Loucy (cell line): ENCODE measurements at regions not wholly inside any gene's neighbourhood (a gene's known extent, or its start where the extent isn't known, plus 50 kb on each side); places are given as distances from the start of the nearest gene placed in this dataset.

ENCODE experiments used
- H2AFZ ChIP-seq: fragments of 200-600 bp; sonication (generic); 2 replicates; pipeline ENCODE4 v1.6.0; 2016; ENCODE audit warnings: antibody characterized with exemption, mild to moderate bottlenecking, low read length, moderate library complexity
- H3F3A ChIP-seq: fragments of 200-600 bp; 2 replicates; pipeline ENCODE4 v1.6.0; 2016; ENCODE audit warnings: antibody characterized with exemption, low read depth, mild to moderate bottlenecking
- H3K27me3 ChIP-seq: fragments of 200-600 bp; sonication (generic); 2 replicates; pipeline ENCODE4 v1.6.1; 2014; ENCODE audit warnings: low read length, mild to moderate bottlenecking; ENCODE audit not compliant: insufficient read depth, poor library complexity, severe bottlenecking
- H3K36me3 ChIP-seq: fragments of 200-600 bp; sonication (generic); 2 replicates; pipeline ENCODE4 v1.6.1; 2016; ENCODE audit warnings: low read length; ENCODE audit not compliant: insufficient read depth
- H3K4me1 ChIP-seq: fragments of 200-600 bp; sonication (generic); 2 replicates; pipeline ENCODE4 v1.5.1; 2014; ENCODE audit warnings: low read length, mild to moderate bottlenecking; ENCODE audit not compliant: insufficient read depth, poor library complexity, severe bottlenecking
- H3K4me2 ChIP-seq: fragments of 200-600 bp; sonication (generic); 2 replicates; pipeline ENCODE4 v1.6.0; 2014; ENCODE audit warnings: antibody characterized with exemption, low read length, low read depth, mild to moderate bottlenecking; ENCODE audit not compliant: poor library complexity, severe bottlenecking
- H3K4me3 ChIP-seq: fragments of 200-600 bp; sonication (generic); 2 replicates; pipeline ENCODE4 v1.5.1; 2014; ENCODE audit warnings: low read length, mild to moderate bottlenecking, mixed read lengths; ENCODE audit not compliant: poor library complexity, severe bottlenecking
- H3K79me2 ChIP-seq: fragments of 200-600 bp; sonication (generic); 2 replicates; pipeline ENCODE4 v1.6.1; 2014; ENCODE audit warnings: low read length; ENCODE audit not compliant: insufficient read depth
- H3K9ac ChIP-seq: fragments of 200-600 bp; sonication (generic); 2 replicates; pipeline ENCODE4 v1.6.0; 2014; ENCODE audit warnings: mild to moderate bottlenecking, low read depth, low read length, moderate library complexity; ENCODE audit not compliant: poor library complexity, severe bottlenecking
- H3K9me2 ChIP-seq: fragments of 200-600 bp; sonication (generic); replicated peaks from 2 replicates; pipeline ENCODE4 v1.6.1; 2016; ENCODE audit warnings: low read depth, low read length, mixed read lengths
- H3K9me3 ChIP-seq: fragments of 200-600 bp; sonication (generic); 2 replicates; pipeline ENCODE4 v1.6.1; 2014; ENCODE audit warnings: mild to moderate bottlenecking, antibody characterized with exemption, low read length, low read depth; ENCODE audit not compliant: insufficient read depth
- H4K20me1 ChIP-seq: fragments of 200-600 bp; sonication (generic); 2 replicates; pipeline ENCODE4 v1.6.0; 2014; ENCODE audit warnings: antibody characterized with exemption, low read length, mild to moderate bottlenecking; ENCODE audit not compliant: insufficient read depth, poor library complexity, severe bottlenecking
- CTCF ChIP-seq: fragments of 200-600 bp; sonication (generic); conservative IDR thresholded peaks from 2 replicates; pipeline ENCODE4 v1.5.1; 2014; ENCODE audit warnings: mild to moderate bottlenecking, antibody characterized with exemption, low read length
- EZH2phosphoT487 ChIP-seq: fragments of 200-600 bp; IDR thresholded peaks from 2 replicates; pipeline ENCODE4 v1.6.1; 2018; ENCODE audit warnings: antibody characterized with exemption, mild to moderate bottlenecking, moderate library complexity, borderline replicate concordance

GRCh38 chr4:135804785-135805184, 1603.2 kb upstream of the PABPC4L start:
- no peak overlapping the region for H3K4me2 ChIP-seq
- no peak overlapping the region for H3K4me3 ChIP-seq
- no peak for TF ChIP-seq EZH2phosphoT487
- TF ChIP-seq CTCF: no peak
- no peaks in the 10 kb centered on the region for H3K9me3 ChIP-seq
- no peak overlapping the region for H2AFZ ChIP-seq
- H4K20me1 ChIP-seq: no peaks in the 10 kb centered on the region
- no peaks in the 10 kb centered on the region for H3K27me3 ChIP-seq
- H3K9ac ChIP-seq: no peak overlapping the region
- H3K36me3 ChIP-seq: no peaks in the 10 kb centered on the region
- H3F3A ChIP-seq: no peaks in the 10 kb centered on the region
- H3K9me2 ChIP-seq: no peaks in the 10 kb centered on the region
- no peaks in the 10 kb centered on the region for H3K79me2 ChIP-seq
- H3K4me1 ChIP-seq: no peaks in the 10 kb centered on the region

GRCh38 chr4:135777361-135777760, 1575.8 kb upstream of the PABPC4L start:
- no peaks in the 10 kb centered on the region for H3K9me3 ChIP-seq
- no peak overlapping the region for H2AFZ ChIP-seq
- TF ChIP-seq EZH2phosphoT487: no peak
- TF ChIP-seq CTCF: no peak
- no peaks in the 10 kb centered on the region for H3K27me3 ChIP-seq
- no peaks in the 10 kb centered on the region for H3K4me1 ChIP-seq
- no peaks in the 10 kb centered on the region for H3F3A ChIP-seq
- H3K79me2 ChIP-seq: no peaks in the 10 kb centered on the region
- H3K9me2 ChIP-seq: no peaks in the 10 kb centered on the region
- no peak overlapping the region for H3K4me2 ChIP-seq
- no peak overlapping the region for H3K9ac ChIP-seq
- no peak overlapping the region for H3K4me3 ChIP-seq
- no peaks in the 10 kb centered on the region for H3K36me3 ChIP-seq
- no peaks in the 10 kb centered on the region for H4K20me1 ChIP-seq

GRCh38 chr4:135775909-135776308, 1574.3 kb upstream of the PABPC4L start:
- H2AFZ ChIP-seq: no peak overlapping the region
- H3K4me1 ChIP-seq: no peaks in the 10 kb centered on the region
- H4K20me1 ChIP-seq: no peaks in the 10 kb centered on the region
- no peaks in the 10 kb centered on the region for H3K9me2 ChIP-seq
- no peaks in the 10 kb centered on the region for H3K36me3 ChIP-seq
- no peak overlapping the region for H3K4me3 ChIP-seq
- H3F3A ChIP-seq: no peaks in the 10 kb centered on the region
- H3K79me2 ChIP-seq: no peaks in the 10 kb centered on the region
- TF ChIP-seq CTCF: no peak
- TF ChIP-seq EZH2phosphoT487: no peak
- H3K4me2 ChIP-seq: no peak overlapping the region
- H3K9me3 ChIP-seq: no peaks in the 10 kb centered on the region
- H3K9ac ChIP-seq: no peak overlapping the region
- no peaks in the 10 kb centered on the region for H3K27me3 ChIP-seq
